H1 (cell line): ENCODE measurements at regions not wholly inside any gene's neighbourhood (a gene's known extent, or its start where the extent isn't known, plus 50 kb on each side); places are given as distances from the start of the nearest gene placed in this dataset.

ENCODE experiments used
- CTCF ChIA-PET: fragments of 300-600 bp; sonication (Branson Sonifier 250); formaldehyde crosslinking; loops from one replicate; lab custom pipeline; 2021; ENCODE audit not compliant: partially characterized antibody; lab: Charles Lee
- POLR2A ChIA-PET: fragments of 300-600 bp; sonication (Branson Sonifier 250); formaldehyde crosslinking; loops from one replicate; lab custom pipeline; 2021; ENCODE audit warnings: inconsistent platforms; ENCODE audit not compliant: partially characterized antibody; lab: Charles Lee
- DNase-seq, 2 experiments: peaks; one replicate each; pipeline versions ENCODE4 v3.0.0 to v3.0.0-alpha.2; 2010 to 2022; ENCODE audit warnings: low spot score in 2 of 2, low read depth in 1 of 2, mixed read lengths in 1 of 2
- FAIRE-seq: peaks from 2 replicates; lab custom pipeline; 2011; peaks lifted over from hg19 to GRCh38; lab: Jason Lieb, UNC
- H2AFZ ChIP-seq: 2 replicates; pipeline ENCODE4 v1.8.1; 2012; ENCODE audit warnings: low read length, inconsistent platforms
- H2AK5ac ChIP-seq: 2 replicates; pipeline ENCODE4 v1.6.1; 2013; ENCODE audit warnings: low read depth, low read length
- H2BK120ac ChIP-seq: replicated peaks from 2 replicates; pipeline ENCODE3; 2013; ENCODE audit warnings: low read depth, low read length, inconsistent platforms
- H2BK12ac ChIP-seq: 2 replicates; pipeline ENCODE4 v1.6.1; 2013; ENCODE audit warnings: low read depth, low read length
- H2BK15ac ChIP-seq: 2 replicates; pipeline ENCODE4 v1.6.1; 2013; ENCODE audit warnings: low read length
- H2BK20ac ChIP-seq: 2 replicates; pipeline ENCODE4 v1.6.1; 2013; ENCODE audit warnings: low read length
- H2BK5ac ChIP-seq: 2 replicates; pipeline ENCODE4 v1.6.1; 2013; ENCODE audit warnings: low read depth, low read length
- H3K14ac ChIP-seq: 2 replicates; pipeline ENCODE4 v1.6.1; 2013; ENCODE audit warnings: inconsistent platforms; ENCODE audit not compliant: insufficient read length
- H3K18ac ChIP-seq: 2 replicates; pipeline ENCODE4 v1.6.1; 2013; ENCODE audit warnings: low read length; ENCODE audit errors: extremely low read depth
- H3K23ac ChIP-seq: 2 replicates; pipeline ENCODE4 v1.6.1; 2013; ENCODE audit warnings: inconsistent platforms; ENCODE audit not compliant: insufficient read length
- H3K23me2 ChIP-seq: 2 replicates; pipeline ENCODE4 v1.6.1; 2013; ENCODE audit warnings: low read depth, low read length
- H3K27ac ChIP-seq: 2 replicates; pipeline ENCODE4 v1.6.1; 2011; ENCODE audit warnings: low read depth, low read length, inconsistent platforms
- H3K27me3 ChIP-seq, 4 experiments: replicated peaks in 1 of 4; 1 replicate in 1 of 4; 2 replicates in 3 of 4; pipeline versions ENCODE4 v1.6.1 to v1.8.1; 2011 to 2013; ENCODE audit warnings: low read length in 3 of 4, mild to moderate bottlenecking in 3 of 4, inconsistent platforms in 2 of 4, mixed read lengths in 2 of 4, moderate library complexity in 1 of 4; ENCODE audit not compliant: control insufficient read depth in 3 of 4, insufficient read depth in 3 of 4; ENCODE audit errors: extremely low read depth in 1 of 4
- H3K36me3 ChIP-seq, 4 experiments: 2 replicates each; pipeline versions ENCODE4 v1.6.1 to v1.8.1; 2011 to 2013; ENCODE audit warnings: mild to moderate bottlenecking in 4 of 4, low read length in 3 of 4, moderate library complexity in 2 of 4, control low read depth in 1 of 4, inconsistent platforms in 1 of 4; ENCODE audit not compliant: insufficient read depth in 4 of 4, control insufficient read depth in 2 of 4
- H3K4ac ChIP-seq: replicated peaks from 2 replicates; pipeline ENCODE3; 2013; ENCODE audit warnings: low read length, low read depth, mixed read lengths, inconsistent platforms; ENCODE audit not compliant: insufficient read length
- H3K4me1 ChIP-seq, 4 experiments: replicated peaks in 1 of 4; 1 replicate in 1 of 4; 2 replicates in 3 of 4; pipeline versions ENCODE4 v1.6.1 to v1.8.1; 2011 to 2013; ENCODE audit warnings: low read length in 3 of 4, inconsistent platforms in 2 of 4, mixed read lengths in 1 of 4; ENCODE audit not compliant: insufficient read depth in 4 of 4, control insufficient read depth in 3 of 4
- H3K4me2 ChIP-seq, 2 experiments: 2 replicates each; pipeline versions ENCODE4 v1.6.1 to v1.8.1; 2011 to 2013; ENCODE audit warnings: low read depth in 2 of 2, low read length in 2 of 2, control low read depth in 1 of 2, inconsistent platforms in 1 of 2, mild to moderate bottlenecking in 1 of 2; ENCODE audit not compliant: insufficient read depth in 1 of 2
- H3K4me3 ChIP-seq, 4 experiments: fragments of 200-600, 300-600 bp in 1 of 4; sonication (generic), shearing (Covaris generic), sonication (Bioruptor Twin) in 1 of 4; 2 replicates each; pipeline versions ENCODE4 v1.5.1 to v1.8.1; 2011 to 2016; ENCODE audit warnings: low read length in 4 of 4, low read depth in 3 of 4, control low read depth in 2 of 4, inconsistent platforms in 2 of 4, mild to moderate bottlenecking in 2 of 4, mixed read lengths in 1 of 4, moderate library complexity in 1 of 4; ENCODE audit not compliant: insufficient read depth in 2 of 4; ENCODE audit errors: extremely low read depth in 1 of 4
- H3K56ac ChIP-seq: replicated peaks from 2 replicates; pipeline ENCODE3; 2013; ENCODE audit warnings: low read depth, mild to moderate bottlenecking, mixed read lengths, low read length, inconsistent platforms; ENCODE audit not compliant: insufficient read length
- H3K79me1 ChIP-seq: 2 replicates; pipeline ENCODE4 v1.6.1; 2013; ENCODE audit warnings: low read depth, low read length, control low read depth
- H3K79me2 ChIP-seq, 2 experiments: 2 replicates each; pipeline versions ENCODE4 v1.6.1 to v1.8.1; 2012 to 2013; ENCODE audit warnings: low read length in 2 of 2, mild to moderate bottlenecking in 2 of 2, inconsistent platforms in 1 of 2; ENCODE audit not compliant: insufficient read depth in 2 of 2, control insufficient read depth in 1 of 2
- H3K9ac ChIP-seq, 4 experiments: replicated peaks in 1 of 4; 1 replicate in 1 of 4; 2 replicates in 3 of 4; pipeline versions ENCODE4 v1.6.1 to v1.8.1; 2011 to 2013; ENCODE audit warnings: low read depth in 3 of 4, low read length in 3 of 4, control low read depth in 2 of 4, mild to moderate bottlenecking in 2 of 4, moderate library complexity in 2 of 4, inconsistent platforms in 1 of 4; ENCODE audit errors: extremely low read depth in 1 of 4
- H3K9me3 ChIP-seq, 2 experiments: 2 replicates each; pipeline versions ENCODE4 v1.6.1 to v1.8.1; 2012 to 2013; ENCODE audit warnings: mild to moderate bottlenecking in 2 of 2, moderate library complexity in 2 of 2, control low read depth in 1 of 2, inconsistent platforms in 1 of 2, low read depth in 1 of 2, low read length in 1 of 2, mixed read lengths in 1 of 2; ENCODE audit not compliant: insufficient read depth in 2 of 2
- H4K20me1 ChIP-seq, 2 experiments: replicated peaks in 1 of 2; 2 replicates each; pipeline versions ENCODE3 to v1.8.1; 2011 to 2013; ENCODE audit warnings: inconsistent platforms in 2 of 2, low read length in 2 of 2, mild to moderate bottlenecking in 1 of 2; ENCODE audit not compliant: insufficient read depth in 2 of 2, control insufficient read depth in 1 of 2
- H4K5ac ChIP-seq: 2 replicates; pipeline ENCODE4 v1.6.1; 2013; ENCODE audit warnings: low read length, low read depth, mixed read lengths, inconsistent platforms; ENCODE audit not compliant: insufficient read length
- H4K8ac ChIP-seq: 2 replicates; pipeline ENCODE4 v1.8.0; 2013; ENCODE audit warnings: mild to moderate bottlenecking, moderate library complexity, low read length, inconsistent platforms; ENCODE audit not compliant: insufficient read depth; ENCODE audit errors: extremely low read depth
- H4K91ac ChIP-seq: replicated peaks from 2 replicates; pipeline ENCODE3; 2013; ENCODE audit warnings: low read length, mixed read lengths, inconsistent platforms; ENCODE audit not compliant: insufficient read length
- CBX5 ChIP-seq: fragments of 300-800, 300-1000 bp; sonication (generic); IDR thresholded peaks from 2 replicates; pipeline ENCODE4 v1.7.1; 2016; ENCODE audit warnings: antibody characterized with exemption, low read length, low read depth
- EP300 ChIP-seq, 2 experiments: IDR thresholded peaks; 1 replicate in 1 of 2; 2 replicates in 1 of 2; pipeline ENCODE4 v1.6.1; 2011 to 2012; ENCODE audit warnings: low read depth in 2 of 2, low read length in 2 of 2, mild to moderate bottlenecking in 2 of 2, borderline replicate concordance in 1 of 2, inconsistent platforms in 1 of 2, moderate library complexity in 1 of 2
- FOSL1 ChIP-seq: IDR thresholded peaks from 2 replicates; pipeline ENCODE4 v1.6.1; 2011; ENCODE audit warnings: mild to moderate bottlenecking, low read depth, low read length, moderate library complexity; ENCODE audit not compliant: insufficient read depth
- HDAC2 ChIP-seq, 2 experiments: fragments of 300-600 bp in 1 of 2; sonication (generic) in 1 of 2; IDR thresholded peaks; 2 replicates each; pipeline ENCODE4 v1.6.1; 2011 to 2012; ENCODE audit warnings: low read depth in 2 of 2, low read length in 2 of 2, mild to moderate bottlenecking in 2 of 2, moderate library complexity in 2 of 2, borderline replicate concordance in 1 of 2, inconsistent platforms in 1 of 2
- KDM4A ChIP-seq: IDR thresholded peaks from one replicate; pipeline ENCODE4 v1.7.1; 2012; ENCODE audit warnings: low read depth, mild to moderate bottlenecking, moderate library complexity, low read length, inconsistent platforms; ENCODE audit not compliant: severe bottlenecking
- POLR2A ChIP-seq, 2 experiments: IDR thresholded peaks; 1 replicate in 1 of 2; 2 replicates in 1 of 2; pipeline ENCODE4 v1.6.1; 2011; ENCODE audit warnings: low read depth in 2 of 2, low read length in 2 of 2, mild to moderate bottlenecking in 2 of 2; ENCODE audit errors: control extremely low read depth in 1 of 2
- RFX5 ChIP-seq: IDR thresholded peaks from 2 replicates; pipeline ENCODE4 v1.6.1; 2011; ENCODE audit warnings: low read depth, low read length, improper control_type of control experiment, borderline replicate concordance
- SP4 ChIP-seq: IDR thresholded peaks from 2 replicates; pipeline ENCODE4 v1.6.1; 2012; ENCODE audit warnings: low read length, inconsistent platforms
- TAF1 ChIP-seq: IDR thresholded peaks from 2 replicates; pipeline ENCODE4 v1.6.1; 2011; ENCODE audit warnings: mild to moderate bottlenecking, low read depth, low read length
- TCF12 ChIP-seq: IDR thresholded peaks from 2 replicates; pipeline ENCODE4 v1.6.1; 2011; ENCODE audit warnings: low read depth, mild to moderate bottlenecking, low read length
- WGBS, 2 experiments: shearing (Covaris generic) in 1 of 2; methylation state at CpG; one replicate each; pipeline versions ENCODE4 v1.1.6 to v1.1.7; 2013 to 2015; ENCODE audit warnings: low lambda C conversion rate in 2 of 2, mixed read lengths in 2 of 2, inconsistent platforms in 1 of 2, low coverage in 1 of 2, missing lambda C conversion rate in 1 of 2; ENCODE audit not compliant: insufficient replicate concordance in 2 of 2, insufficient coverage in 1 of 2, insufficient read length in 1 of 2; ENCODE audit errors: extremely low coverage in 1 of 2, missing lambda C conversion rate in 1 of 2; 5-methylcytosine and 5-hydroxymethylcytosine counted together
- TF ChIP-seq, protein P1 (sequence below), 3 experiments: IDR thresholded peaks; 1 replicate in 2 of 3; 2 replicates in 1 of 3; pipeline versions ENCODE4 v1.5.1 to v1.6.1; 2011; ENCODE audit warnings: low read length in 3 of 3, mild to moderate bottlenecking in 3 of 3, inconsistent platforms in 2 of 3, low read depth in 1 of 3, moderate library complexity in 1 of 3; ENCODE audit not compliant: insufficient read depth in 1 of 3; ENCODE audit errors: control extremely low read depth in 1 of 3

DNA sequence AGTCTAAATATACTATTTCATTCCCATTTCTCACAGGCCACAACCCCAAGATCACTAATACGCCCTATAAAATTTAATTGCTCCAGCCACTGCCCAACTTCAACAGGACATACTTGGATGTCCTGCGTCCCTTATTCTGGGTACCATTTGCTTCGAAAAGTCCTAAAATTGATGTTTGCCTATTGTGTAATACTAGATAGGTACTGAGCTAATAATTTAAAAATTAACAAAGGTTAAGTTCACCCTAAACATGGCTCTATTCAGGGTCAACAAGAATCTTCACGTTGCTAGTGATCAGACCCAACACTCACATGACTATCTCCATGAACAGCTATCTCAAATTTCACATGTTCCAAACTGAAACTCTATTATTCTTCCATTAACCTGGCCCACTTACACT is 296.4 kb upstream of the RND3 start:
- H2BK15ac ChIP-seq = no peak overlapping the region
- no peaks in the 10 kb centered on the region for H4K20me1 ChIP-seq
- no peak for DNase-seq
- H3K79me2 ChIP-seq = no peaks in the 10 kb centered on the region
- H3K4me1 ChIP-seq = no peaks in the 10 kb centered on the region
- H3K27me3 ChIP-seq = no peaks in the 10 kb centered on the region
- H2AFZ ChIP-seq = no peak overlapping the region
- H3K4ac ChIP-seq = no peak overlapping the region
- H3K18ac ChIP-seq = no peak overlapping the region
- no peaks in the 10 kb centered on the region for H3K23me2 ChIP-seq
- WGBS, 2 experiments = 87% methylated on average over 4 of the region's 4 CpGs; no CpG with 5 or more reads in 1 of the 2 experiments
- H3K27ac ChIP-seq = no peak overlapping the region
- no peak overlapping the region for H3K9ac ChIP-seq
- no peak overlapping the region for H2BK120ac ChIP-seq
- no peak for FAIRE-seq
- H3K79me1 ChIP-seq = no peaks in the 10 kb centered on the region
- no peak overlapping the region for H2BK5ac ChIP-seq
- no peak overlapping the region for H4K5ac ChIP-seq
- H4K8ac ChIP-seq = no peak overlapping the region
- ChIA-PET CTCF (interaction anchor here (0.5 to 1.4 kb wide), 2 partner anchors 267 to 553 kb away, joined by 4 to 6 read pairs; no protein-coding TSS in a partner anchor), POLR2A (no interaction called here)
- H3K36me3 ChIP-seq = no peaks in the 10 kb centered on the region
- no peak overlapping the region for H3K56ac ChIP-seq
- H3K14ac ChIP-seq = no peak overlapping the region
- no peak overlapping the region for H2BK12ac ChIP-seq
- H3K4me2 ChIP-seq = no peak overlapping the region
- no peak overlapping the region for H3K4me3 ChIP-seq
- H3K9me3 ChIP-seq = no peaks in the 10 kb centered on the region
- no peak overlapping the region for H2AK5ac ChIP-seq
- no peak overlapping the region for H4K91ac ChIP-seq
- no peak overlapping the region for H3K23ac ChIP-seq
- no peak overlapping the region for H2BK20ac ChIP-seq
- TF ChIP-seq CBX5 = no peak
- TF ChIP-seq FOSL1 = no peak
- TF ChIP-seq, protein P1, sequence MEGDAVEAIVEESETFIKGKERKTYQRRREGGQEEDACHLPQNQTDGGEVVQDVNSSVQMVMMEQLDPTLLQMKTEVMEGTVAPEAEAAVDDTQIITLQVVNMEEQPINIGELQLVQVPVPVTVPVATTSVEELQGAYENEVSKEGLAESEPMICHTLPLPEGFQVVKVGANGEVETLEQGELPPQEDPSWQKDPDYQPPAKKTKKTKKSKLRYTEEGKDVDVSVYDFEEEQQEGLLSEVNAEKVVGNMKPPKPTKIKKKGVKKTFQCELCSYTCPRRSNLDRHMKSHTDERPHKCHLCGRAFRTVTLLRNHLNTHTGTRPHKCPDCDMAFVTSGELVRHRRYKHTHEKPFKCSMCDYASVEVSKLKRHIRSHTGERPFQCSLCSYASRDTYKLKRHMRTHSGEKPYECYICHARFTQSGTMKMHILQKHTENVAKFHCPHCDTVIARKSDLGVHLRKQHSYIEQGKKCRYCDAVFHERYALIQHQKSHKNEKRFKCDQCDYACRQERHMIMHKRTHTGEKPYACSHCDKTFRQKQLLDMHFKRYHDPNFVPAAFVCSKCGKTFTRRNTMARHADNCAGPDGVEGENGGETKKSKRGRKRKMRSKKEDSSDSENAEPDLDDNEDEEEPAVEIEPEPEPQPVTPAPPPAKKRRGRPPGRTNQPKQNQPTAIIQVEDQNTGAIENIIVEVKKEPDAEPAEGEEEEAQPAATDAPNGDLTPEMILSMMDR (IDR thresholded peaks at IDR 0.05; ENCODE audit: control extremely low read depth in 1 of 3, insufficient read depth in 1 of 3, low read depth in 1 of 3, low read length in 3 of 3) = no peak
- no peak for TF ChIP-seq HDAC2 (IDR thresholded peaks at IDR 0.05; ENCODE audit: borderline replicate concordance in 1 of 2, low read depth in 2 of 2, low read length in 2 of 2)
- no peak for TF ChIP-seq TCF12
- TF ChIP-seq EP300 (IDR thresholded peaks at IDR 0.05; ENCODE audit: borderline replicate concordance in 1 of 2, low read depth in 2 of 2, low read length in 2 of 2) = no peak
- TF ChIP-seq KDM4A = no peak
- TF ChIP-seq RFX5 = no peak
- TF ChIP-seq SP4 = no peak
- TF ChIP-seq POLR2A (IDR thresholded peaks at IDR 0.05; ENCODE audit: control extremely low read depth in 1 of 2, low read depth in 2 of 2, low read length in 2 of 2) = no peak
- no peak for TF ChIP-seq TAF1
- TF ChIP-seq, all 59 proteins: peak for 0
